ENCODE measurements at regions not wholly inside any gene's neighbourhood (a gene's known extent, or its start where the extent isn't known, plus 50 kb on each side); places are given as distances from the start of the nearest gene placed in this dataset.

DNA sequence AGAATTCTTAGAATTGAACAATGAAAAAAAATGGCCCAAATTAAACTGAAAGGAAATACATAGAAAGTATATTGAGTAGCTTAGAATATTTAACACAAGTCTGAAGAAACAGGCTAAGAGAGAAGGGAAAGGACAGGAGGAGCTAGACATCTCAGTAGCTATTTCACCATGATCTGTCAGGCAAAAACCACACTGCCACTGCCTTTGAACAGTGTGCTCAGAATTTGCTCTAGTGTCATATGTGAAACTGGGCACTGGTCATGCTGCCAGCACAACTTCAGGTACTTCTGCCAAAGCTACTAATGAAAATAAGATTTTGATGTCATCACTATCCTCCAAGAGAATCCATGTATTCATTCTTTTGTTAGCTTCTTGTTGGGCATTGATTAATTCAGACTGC is 1280.8 kb upstream of the PCDH20 start:
- H3K4me2 ChIP-seq (ENCODE audit: insufficient read depth, low read length): no peak overlapping the region
- H4K20me1 ChIP-seq (replicated peaks; ENCODE audit: control insufficient read depth, extremely low read depth, insufficient read depth, low read length): no peaks in the 10 kb centered on the region
- CTCF ChIA-PET: no interaction called here
- peaks cover 1% of the 10 kb centered on the region for H3K9me3 ChIP-seq (replicated peaks; ENCODE audit: control insufficient read depth, insufficient read depth, low read length)
- no peak for TF ChIP-seq JUN (IDR thresholded peaks at IDR 0.05; ENCODE audit: borderline replicate concordance, insufficient read depth, insufficient read length, low read depth)
- TF ChIP-seq, protein P1, sequence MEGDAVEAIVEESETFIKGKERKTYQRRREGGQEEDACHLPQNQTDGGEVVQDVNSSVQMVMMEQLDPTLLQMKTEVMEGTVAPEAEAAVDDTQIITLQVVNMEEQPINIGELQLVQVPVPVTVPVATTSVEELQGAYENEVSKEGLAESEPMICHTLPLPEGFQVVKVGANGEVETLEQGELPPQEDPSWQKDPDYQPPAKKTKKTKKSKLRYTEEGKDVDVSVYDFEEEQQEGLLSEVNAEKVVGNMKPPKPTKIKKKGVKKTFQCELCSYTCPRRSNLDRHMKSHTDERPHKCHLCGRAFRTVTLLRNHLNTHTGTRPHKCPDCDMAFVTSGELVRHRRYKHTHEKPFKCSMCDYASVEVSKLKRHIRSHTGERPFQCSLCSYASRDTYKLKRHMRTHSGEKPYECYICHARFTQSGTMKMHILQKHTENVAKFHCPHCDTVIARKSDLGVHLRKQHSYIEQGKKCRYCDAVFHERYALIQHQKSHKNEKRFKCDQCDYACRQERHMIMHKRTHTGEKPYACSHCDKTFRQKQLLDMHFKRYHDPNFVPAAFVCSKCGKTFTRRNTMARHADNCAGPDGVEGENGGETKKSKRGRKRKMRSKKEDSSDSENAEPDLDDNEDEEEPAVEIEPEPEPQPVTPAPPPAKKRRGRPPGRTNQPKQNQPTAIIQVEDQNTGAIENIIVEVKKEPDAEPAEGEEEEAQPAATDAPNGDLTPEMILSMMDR (IDR thresholded peaks at IDR 0.05; ENCODE audit: extremely low read depth in 1 of 2, insufficient read depth in 1 of 2, low read depth in 1 of 2, low read length in 2 of 2): no peak
- TF ChIP-seq POLR2AphosphoS5 (IDR thresholded peaks at IDR 0.05; ENCODE audit: insufficient read depth, low read depth, low read length): no peak
- no peak for TF ChIP-seq GATA2 (IDR thresholded peaks at IDR 0.05; ENCODE audit: insufficient read depth, insufficient read length, low read depth, low read length)
- no peak for TF ChIP-seq EZH2 (IDR thresholded peaks at IDR 0.05; ENCODE audit: borderline replicate concordance, low read depth, low read length, severe bottlenecking)
- TF ChIP-seq MYC (IDR thresholded peaks at IDR 0.05; ENCODE audit: low read depth, low read length): no peak
- no peak for TF ChIP-seq POLR2A (IDR thresholded peaks at IDR 0.05; ENCODE audit: low read depth, low read length)
- TF ChIP-seq, protein P2, sequence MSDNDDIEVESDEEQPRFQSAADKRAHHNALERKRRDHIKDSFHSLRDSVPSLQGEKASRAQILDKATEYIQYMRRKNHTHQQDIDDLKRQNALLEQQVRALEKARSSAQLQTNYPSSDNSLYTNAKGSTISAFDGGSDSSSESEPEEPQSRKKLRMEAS (IDR thresholded peaks at IDR 0.05; ENCODE audit: insufficient read depth, insufficient read length): no peak
- no peak for TF ChIP-seq FOS (IDR thresholded peaks at IDR 0.05; ENCODE audit: borderline replicate concordance, insufficient read depth, low read length)
- no TSS peak for BruUV-seq (replicated peaks)
- no peak overlapping the region for H2AFZ ChIP-seq (ENCODE audit: low read depth, low read length)
- H3K27me3 ChIP-seq (ENCODE audit: control insufficient read depth in 2 of 2, insufficient read depth in 2 of 2, low read length in 2 of 2): no peaks in the 10 kb centered on the region
- H3K9ac ChIP-seq (replicated peaks; ENCODE audit: extremely low read depth, insufficient read depth, low read length): no peak overlapping the region
- no peaks in the 10 kb centered on the region for H3K79me2 ChIP-seq (ENCODE audit: control insufficient read depth, insufficient read depth, low read length)
- H3K9me1 ChIP-seq (replicated peaks; ENCODE audit: control insufficient read depth, extremely low read depth, insufficient read depth, low read length): peaks cover 3% of the 10 kb centered on the region
- dilution Hi-C loops (cut with MboI; ENCODE audit: extremely low pct_ligation_motif_present, low sequenced_read_pairs) (no loop called here), intact Hi-C loops (cut with micrococcal nuclease) (no loop called here)
- H3K4me3 ChIP-seq (replicated peaks in 1 of 3; ENCODE audit: insufficient read depth in 1 of 3, low read depth in 1 of 3, low read length in 3 of 3): no peak overlapping the region
- POLR2A ChIA-PET: no interaction called here
- no peaks in the 10 kb centered on the region for H3K36me3 ChIP-seq (ENCODE audit: control insufficient read depth in 2 of 2, extremely low read depth in 1 of 2, insufficient read depth in 2 of 2, low read length in 2 of 2)
- H3K4me1 ChIP-seq (ENCODE audit: control insufficient read depth, extremely low read depth, insufficient read depth, low read length): no peaks in the 10 kb centered on the region
- DNase-seq (ENCODE audit: low read depth, low spot score): no peak
- no peak overlapping the region for H3K27ac ChIP-seq (ENCODE audit: insufficient read depth, low read depth, low read length)
- no peak for FAIRE-seq

Data from endothelial cell of umbilical vein (primary cell).